Activated T-cell treated with anti-CD3 and anti-CD28 coated beads, Interleukin-2, amount 50 U/mL, for 72 hours (primary cell): ENCODE measurements at regions not wholly inside any gene's neighbourhood (a gene's known extent, or its start where the extent isn't known, plus 50 kb on each side); places are given as distances from the start of the nearest gene placed in this dataset.
A peak's percentile ranks its signal among the peaks of the same experiment; 100 is the strongest.

Experiments used
- ATAC-seq, 2 donors: fragments of 150-1000 bp; cut with Tn5 transposase; replicated peaks in 1 of 2; 2 replicates each; pipeline ENCODE4 v1.10.0; 2021; ENCODE audit warnings: moderate library complexity in 2 of 2, mild to moderate bottlenecking in 1 of 2
- DNase-seq, 2 donors: peaks; one replicate each; pipeline ENCODE4 v3.0.0; 2021 to 2022; ENCODE audit warnings: mixed read lengths in 1 of 2
- H3K27ac Mint-ChIP-seq: one replicate; pipeline ENCODE4 v1.8.0; 2022; ENCODE audit warnings: mild to moderate bottlenecking, moderate library complexity, mixed read lengths
- H3K27me3 Mint-ChIP-seq: one replicate; pipeline ENCODE4 v1.8.0; 2022; ENCODE audit warnings: low read depth, mixed read lengths
- H3K36me3 Mint-ChIP-seq, 2 donors: one replicate each; pipeline ENCODE4 v1.8.0; 2022; ENCODE audit warnings: mixed read lengths in 2 of 2, mild to moderate bottlenecking in 1 of 2; ENCODE audit not compliant: insufficient read depth in 2 of 2
- H3K4me1 Mint-ChIP-seq: one replicate; pipeline ENCODE4 v1.8.0; 2022; ENCODE audit warnings: low read depth, mixed read lengths
- H3K4me3 Mint-ChIP-seq, 2 donors: one replicate each; pipeline ENCODE4 v1.8.0; 2022; ENCODE audit warnings: mild to moderate bottlenecking in 2 of 2, mixed read lengths in 2 of 2, moderate library complexity in 2 of 2
- H3K9me3 Mint-ChIP-seq, 2 donors: one replicate each; pipeline ENCODE4 v1.8.0; 2022; ENCODE audit warnings: mixed read lengths in 2 of 2

GRCh38 chr5:57831932-57832331 lies 349.3 kb upstream of the ACTBL2 start:
- no peaks in the 10 kb centered on the region for H3K4me1 Mint-ChIP-seq
- H3K9me3 Mint-ChIP-seq, result no peaks in the 10 kb centered on the region
- H3K27me3 Mint-ChIP-seq, result no peaks in the 10 kb centered on the region
- no peak overlapping the region for H3K4me3 Mint-ChIP-seq
- DNase-seq, result no peak
- ATAC-seq, result no peak
- no peaks in the 10 kb centered on the region for H3K36me3 Mint-ChIP-seq
- H3K27ac Mint-ChIP-seq, result no peak overlapping the region

- H3K36me3 Mint-ChIP-seq, result no peaks in the 10 kb centered on the region
- ATAC-seq, result no peak
- no peak overlapping the region for H3K4me3 Mint-ChIP-seq
- H3K27ac Mint-ChIP-seq, result no peak overlapping the region
- H3K9me3 Mint-ChIP-seq, result no peaks in the 10 kb centered on the region
- H3K4me1 Mint-ChIP-seq, result no peaks in the 10 kb centered on the region
- no peaks in the 10 kb centered on the region for H3K27me3 Mint-ChIP-seq
- no peak for DNase-seq
Measured at GRCh38 chr5:57831090-57831489, 348.5 kb upstream of the ACTBL2 start.

GRCh38 chr5:57828221-57828620 lies 345.6 kb upstream of the ACTBL2 start:
- Mint-ChIP-seq H3K4me1 (no peaks in the 10 kb centered on the region), H3K27ac (no peak overlapping the region), H3K36me3 (no peaks in the 10 kb centered on the region), H3K4me3 (no peak overlapping the region), H3K27me3 (no peaks in the 10 kb centered on the region), H3K9me3 (no peaks in the 10 kb centered on the region)
- no peak for ATAC-seq
- no peak for DNase-seq

- Mint-ChIP-seq H3K27me3 (no peaks in the 10 kb centered on the region), H3K4me1 (no peaks in the 10 kb centered on the region), H3K4me3 (no peak overlapping the region), H3K36me3 (peaks cover 0 to 2% of the 10 kb centered on the region in 2 donors), H3K27ac (no peak overlapping the region), H3K9me3 (peaks cover 0 to 2% of the 10 kb centered on the region in 2 donors)
- no peak for DNase-seq
- no peak for ATAC-seq
Measured at GRCh38 chr5:57825031-57825686, 342.5 kb upstream of the ACTBL2 start.

GRCh38 chr5:57824623-57825022 lies 342.0 kb upstream of the ACTBL2 start:
- ATAC-seq, result no peak
- Mint-ChIP-seq H3K36me3 (peaks cover 2 to 3% of the 10 kb centered on the region in 2 donors), H3K27me3 (no peaks in the 10 kb centered on the region), H3K9me3 (peaks cover 0 to 2% of the 10 kb centered on the region in 2 donors), H3K4me1 (no peaks in the 10 kb centered on the region), H3K27ac (no peak overlapping the region), H3K4me3 (no peak overlapping the region)
- no peak for DNase-seq

- H3K4me1 Mint-ChIP-seq, result no peaks in the 10 kb centered on the region
- DNase-seq (no peak), ATAC-seq (no peak)
- no peak overlapping the region for H3K4me3 Mint-ChIP-seq
- no peaks in the 10 kb centered on the region for H3K27me3 Mint-ChIP-seq
- peaks cover 0 to 2% of the 10 kb centered on the region in 2 donors for H3K9me3 Mint-ChIP-seq
- peaks cover 2 to 3% of the 10 kb centered on the region in 2 donors for H3K36me3 Mint-ChIP-seq
- no peak overlapping the region for H3K27ac Mint-ChIP-seq
Measured at GRCh38 chr5:57824047-57824446, 341.4 kb upstream of the ACTBL2 start.

GRCh38 chr5:57822651-57823050 lies 340.0 kb upstream of the ACTBL2 start:
- ATAC-seq (no peak), DNase-seq (no peak)
- Mint-ChIP-seq H3K36me3 (peaks cover 2 to 3% of the 10 kb centered on the region in 2 donors), H3K4me1 (no peaks in the 10 kb centered on the region), H3K9me3 (peaks cover 0 to 2% of the 10 kb centered on the region in 2 donors), H3K27ac (no peak overlapping the region), H3K27me3 (no peaks in the 10 kb centered on the region), H3K4me3 (no peak overlapping the region)

GRCh38 chr5:57818397-57818796 lies 335.8 kb upstream of the ACTBL2 start:
- no peaks in the 10 kb centered on the region for H3K27me3 Mint-ChIP-seq
- H3K9me3 Mint-ChIP-seq, result peaks cover 0 to 2% of the 10 kb centered on the region in 2 donors
- no peak overlapping the region for H3K27ac Mint-ChIP-seq
- no peak for DNase-seq
- H3K4me1 Mint-ChIP-seq, result no peaks in the 10 kb centered on the region
- H3K36me3 Mint-ChIP-seq, result peaks cover 2 to 3% of the 10 kb centered on the region in 2 donors
- no peak overlapping the region for H3K4me3 Mint-ChIP-seq
- ATAC-seq, result no peak

GRCh38 chr5:57817924-57818323 lies 335.3 kb upstream of the ACTBL2 start:
- Mint-ChIP-seq H3K27ac (no peak overlapping the region), H3K4me3 (no peak overlapping the region), H3K9me3 (peaks cover 0 to 2% of the 10 kb centered on the region in 2 donors), H3K27me3 (no peaks in the 10 kb centered on the region), H3K36me3 (peaks cover 2 to 3% of the 10 kb centered on the region in 2 donors), H3K4me1 (no peaks in the 10 kb centered on the region)
- no peak for DNase-seq
- no peak for ATAC-seq

- Mint-ChIP-seq H3K4me1 (no peaks in the 10 kb centered on the region), H3K4me3 (no peak overlapping the region), H3K27me3 (no peaks in the 10 kb centered on the region), H3K9me3 (no peaks in the 10 kb centered on the region), H3K36me3 (peaks cover 0 to 3% of the 10 kb centered on the region in 2 donors), H3K27ac (no peak overlapping the region)
- DNase-seq (no peak), ATAC-seq (no peak)
Measured at GRCh38 chr5:57817001-57817453, 334.4 kb upstream of the ACTBL2 start.

- ATAC-seq, result peak; percentile 61 to 80
- peak in 1 of 2 donors; percentile 0 for DNase-seq
- H3K27me3 Mint-ChIP-seq, result no peaks in the 10 kb centered on the region
- no peaks in the 10 kb centered on the region for H3K4me1 Mint-ChIP-seq
- peaks cover 0 to 3% of the 10 kb centered on the region in 2 donors for H3K36me3 Mint-ChIP-seq
- no peak overlapping the region for H3K27ac Mint-ChIP-seq
- H3K4me3 Mint-ChIP-seq, result no peak overlapping the region
- H3K9me3 Mint-ChIP-seq, result no peaks in the 10 kb centered on the region
Measured at GRCh38 chr5:57816108-57816507, 333.5 kb upstream of the ACTBL2 start.

- no peaks in the 10 kb centered on the region for H3K9me3 Mint-ChIP-seq
- no peak for ATAC-seq
- no peaks in the 10 kb centered on the region for H3K36me3 Mint-ChIP-seq
- DNase-seq, result no peak
- H3K4me3 Mint-ChIP-seq, result no peak overlapping the region
- no peaks in the 10 kb centered on the region for H3K4me1 Mint-ChIP-seq
- H3K27ac Mint-ChIP-seq, result no peak overlapping the region
- H3K27me3 Mint-ChIP-seq, result no peaks in the 10 kb centered on the region
Measured at GRCh38 chr5:57805732-57806131, 323.1 kb upstream of the ACTBL2 start.

- H3K27me3 Mint-ChIP-seq, result no peaks in the 10 kb centered on the region
- H3K27ac Mint-ChIP-seq, result no peak overlapping the region
- DNase-seq, result no peak
- H3K4me3 Mint-ChIP-seq, result no peak overlapping the region
- H3K9me3 Mint-ChIP-seq, result no peaks in the 10 kb centered on the region
- H3K36me3 Mint-ChIP-seq, result no peaks in the 10 kb centered on the region
- ATAC-seq, result no peak
- H3K4me1 Mint-ChIP-seq, result no peaks in the 10 kb centered on the region
Measured at GRCh38 chr5:57805170-57805569, 322.6 kb upstream of the ACTBL2 start.

GRCh38 chr5:57804505-57804904 lies 321.9 kb upstream of the ACTBL2 start:
- no peak for DNase-seq
- H3K27me3 Mint-ChIP-seq, result no peaks in the 10 kb centered on the region
- H3K36me3 Mint-ChIP-seq, result no peaks in the 10 kb centered on the region
- no peak overlapping the region for H3K27ac Mint-ChIP-seq
- no peak overlapping the region for H3K4me3 Mint-ChIP-seq
- no peaks in the 10 kb centered on the region for H3K9me3 Mint-ChIP-seq
- ATAC-seq, result no peak
- no peaks in the 10 kb centered on the region for H3K4me1 Mint-ChIP-seq
